Femur (tissue), 1 donor: ENCODE measurements at regions not wholly inside any gene's neighbourhood (a gene's known extent, or its start where the extent isn't known, plus 50 kb on each side); places are given as distances from the start of the nearest gene placed in this dataset.

Experiments used
- DNase-seq: peaks from one replicate; pipeline ENCODE4 v3.0.0-alpha.2; 2017

DNA sequence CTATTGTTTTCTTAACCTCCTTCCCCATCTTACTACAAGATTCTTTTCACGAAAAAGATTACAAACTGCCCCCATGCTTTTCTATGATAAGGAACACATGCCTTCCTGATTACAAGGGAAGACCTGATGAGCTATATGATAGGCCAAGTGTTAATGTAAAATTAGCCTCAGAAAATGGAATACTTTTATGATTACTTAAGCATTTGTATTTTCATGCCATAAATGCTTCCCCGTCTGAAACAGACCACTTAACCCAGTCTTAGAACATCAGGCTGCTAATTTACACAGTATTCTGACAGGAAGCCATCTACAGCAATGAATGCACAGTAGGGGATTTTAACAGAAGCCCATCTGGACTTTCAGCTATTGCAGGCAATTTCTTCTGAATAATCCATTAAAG, 274.9 kb downstream of the HAO1 start:
- no peak for DNase-seq

DNA sequence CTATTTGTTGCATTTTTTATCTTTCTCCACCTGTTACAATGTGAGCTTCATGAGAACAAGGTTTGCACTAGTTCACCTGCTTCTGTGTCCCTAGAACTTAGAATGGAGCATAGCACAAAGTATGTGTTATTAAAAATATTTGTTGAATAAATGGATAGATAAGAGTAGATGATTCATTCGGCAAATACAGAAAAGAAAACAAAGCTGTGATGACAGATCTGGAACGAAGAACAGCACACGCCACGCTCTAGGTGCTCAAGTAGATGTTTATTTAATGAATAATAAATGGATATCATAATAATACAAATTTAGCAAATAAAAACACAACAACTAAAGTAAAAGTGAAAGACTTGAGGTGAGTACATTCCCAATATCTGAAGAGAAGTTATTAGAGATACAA, 273.1 kb downstream of the HAO1 start:
- no peak for DNase-seq

DNA sequence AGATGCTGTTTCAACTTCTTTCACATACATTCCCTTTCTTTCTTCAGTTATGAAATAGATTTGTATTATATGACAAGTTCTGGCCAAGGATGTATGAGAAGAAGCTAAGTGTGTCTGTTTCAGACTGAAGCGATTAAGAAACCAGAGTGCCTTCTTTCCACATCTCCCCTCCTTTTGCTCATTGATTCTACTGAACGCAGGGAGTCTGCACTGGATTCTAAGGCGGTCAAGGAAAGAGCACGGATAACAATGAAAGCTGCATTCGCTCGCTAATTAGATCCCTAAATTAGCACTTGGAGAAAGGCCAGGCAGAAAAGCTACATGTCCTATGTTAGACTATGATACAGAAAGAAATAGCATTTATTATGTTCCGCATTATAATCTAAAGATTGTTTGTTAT, 267.7 kb downstream of the HAO1 start:
- DNase-seq = no peak

DNA sequence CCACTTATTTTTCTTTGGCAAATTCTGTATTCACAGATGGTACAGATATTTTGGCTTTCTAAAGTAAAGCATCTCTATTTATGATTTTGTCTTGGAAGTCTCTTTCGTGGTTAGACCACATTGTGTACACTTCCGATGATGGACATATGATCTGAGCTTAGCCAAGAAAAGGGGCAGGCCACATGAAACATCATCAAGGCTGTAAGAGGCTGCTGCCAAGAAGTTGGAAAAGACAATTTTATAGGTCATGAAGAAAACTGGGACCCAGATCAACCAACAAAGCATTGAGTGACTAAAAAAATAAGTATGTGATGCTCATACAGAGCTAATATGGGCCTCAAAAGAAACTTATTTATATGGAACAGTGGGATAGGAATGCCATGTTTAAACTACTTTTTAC, 266.4 kb downstream of the HAO1 start:
- DNase-seq = no peak

DNA sequence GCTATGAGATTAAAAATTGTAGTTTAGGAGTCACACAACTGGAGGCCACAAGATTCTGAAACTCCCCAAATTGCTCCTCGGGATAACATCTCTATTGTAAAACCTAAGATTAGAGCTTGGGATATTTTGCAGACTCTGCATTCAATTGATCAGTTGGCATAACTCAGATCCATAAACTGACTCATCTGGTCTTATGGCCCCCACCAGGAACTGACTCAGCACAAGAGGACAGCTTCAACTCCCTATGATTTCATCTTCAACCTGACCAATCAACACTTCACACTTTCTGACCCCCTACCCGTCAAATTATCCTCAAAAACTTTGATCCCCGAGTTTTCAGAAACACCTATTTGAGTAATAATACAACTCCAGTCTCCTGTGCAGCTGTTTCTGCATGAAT, 257.3 kb downstream of the HAO1 start:
- DNase-seq = no peak

DNA sequence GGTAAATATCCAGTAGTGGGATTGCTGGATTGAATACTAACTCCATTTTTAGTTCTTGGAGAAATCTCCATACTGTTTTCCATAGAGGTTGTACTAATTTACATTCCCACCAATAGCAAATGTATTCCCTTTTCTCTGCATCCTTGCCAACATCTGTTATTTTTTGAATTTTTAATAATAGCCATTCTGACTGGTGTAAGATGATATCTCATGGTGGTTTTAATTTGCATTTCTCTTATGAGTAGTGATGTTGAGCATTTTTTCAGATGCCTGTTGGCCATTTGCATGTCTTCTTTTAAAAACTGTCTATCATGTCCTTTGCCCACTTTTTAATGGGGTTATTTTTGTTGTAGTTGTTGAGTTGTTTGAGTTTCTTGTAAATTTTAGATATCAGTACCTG, 253.2 kb downstream of the HAO1 start:
- DNase-seq = no peak

DNA sequence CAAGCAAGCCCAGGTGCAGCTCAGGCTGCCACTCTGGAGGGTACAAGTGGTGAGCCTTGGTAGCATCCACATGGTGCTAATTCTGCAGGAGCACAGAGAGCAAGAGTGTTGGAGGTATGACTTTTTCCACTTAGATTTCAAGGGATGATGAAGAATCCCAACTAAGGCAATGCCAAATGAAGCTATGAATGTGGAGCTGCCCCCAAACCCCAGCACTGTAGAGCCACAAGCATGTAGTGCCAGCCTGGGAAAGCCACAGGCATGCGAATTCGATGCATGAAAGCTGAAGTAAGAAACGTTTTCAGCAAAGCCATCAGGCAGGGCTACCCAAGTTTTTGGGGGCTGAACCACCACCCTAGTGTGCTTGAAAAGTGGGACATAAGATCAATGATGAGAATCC, 251.1 kb downstream of the HAO1 start:
- no peak for DNase-seq

DNA sequence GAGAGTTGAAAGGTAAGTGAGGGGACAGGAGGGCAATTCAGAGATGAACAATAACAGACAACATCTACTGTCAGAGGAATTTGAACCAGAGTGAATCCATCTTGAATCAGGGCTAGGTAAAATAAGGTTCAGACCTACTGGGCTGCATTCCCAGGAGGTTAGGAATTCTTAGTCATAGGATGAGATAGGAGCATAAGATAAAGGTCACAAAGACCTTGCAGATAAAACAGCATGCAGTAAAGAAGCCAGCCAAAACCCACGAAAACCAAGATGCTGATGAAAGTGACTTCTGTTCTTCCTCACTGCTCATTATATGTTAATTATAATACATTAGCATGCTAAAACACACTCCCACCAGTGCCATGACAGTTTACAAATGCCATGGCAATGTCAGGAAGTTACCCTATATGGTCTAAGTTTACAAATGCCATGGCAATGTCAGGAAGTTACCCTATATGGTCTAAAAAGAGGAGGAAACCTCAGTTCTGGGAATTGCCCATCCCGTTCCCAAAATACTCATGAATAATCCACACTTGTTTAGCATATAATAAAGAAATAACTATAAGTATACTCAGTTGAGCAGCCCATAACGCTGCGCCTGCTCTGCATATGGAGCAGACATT, 248.5 kb downstream of the HAO1 start:
- no peak for DNase-seq

DNA sequence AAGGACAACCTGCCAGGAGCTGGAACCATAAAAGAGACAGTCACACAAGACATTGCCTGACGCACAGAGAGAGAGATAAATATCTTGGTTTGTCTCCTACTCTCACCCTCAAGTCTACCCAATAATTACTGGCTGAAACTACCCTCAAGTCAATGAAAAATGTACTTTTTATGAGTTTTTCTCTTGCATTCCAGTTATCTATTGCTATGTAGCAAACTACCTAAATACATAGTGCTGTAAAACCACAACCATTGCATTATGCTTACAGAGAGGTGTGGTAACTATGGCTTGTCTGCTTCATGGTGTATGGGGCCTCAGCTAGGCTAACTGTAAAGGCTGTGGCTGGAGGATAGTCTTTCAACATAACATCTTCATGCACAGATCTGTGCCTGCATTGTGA, 247.8 kb downstream of the HAO1 start:
- DNase-seq = no peak

DNA sequence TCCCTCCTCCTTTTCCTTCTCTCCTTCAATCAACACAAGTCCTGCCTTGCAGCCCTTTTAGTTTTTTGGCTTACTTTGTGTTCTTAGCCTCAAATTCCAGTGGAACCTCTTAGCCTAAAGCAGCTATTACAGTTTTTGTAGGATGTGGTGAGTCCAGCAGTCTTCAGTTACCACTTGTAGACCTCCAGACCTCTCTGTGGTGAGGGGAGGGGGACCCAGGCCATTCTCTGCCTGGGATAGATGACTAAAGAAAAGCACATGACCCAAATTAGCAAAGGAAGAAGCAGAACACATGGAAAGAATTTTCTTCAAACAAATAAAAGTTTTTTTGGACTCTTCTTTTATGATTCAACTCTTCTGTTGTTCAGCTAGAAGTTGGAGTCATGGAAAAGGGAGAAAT, 246.5 kb downstream of the HAO1 start:
- DNase-seq = peak; percentile 35

DNA sequence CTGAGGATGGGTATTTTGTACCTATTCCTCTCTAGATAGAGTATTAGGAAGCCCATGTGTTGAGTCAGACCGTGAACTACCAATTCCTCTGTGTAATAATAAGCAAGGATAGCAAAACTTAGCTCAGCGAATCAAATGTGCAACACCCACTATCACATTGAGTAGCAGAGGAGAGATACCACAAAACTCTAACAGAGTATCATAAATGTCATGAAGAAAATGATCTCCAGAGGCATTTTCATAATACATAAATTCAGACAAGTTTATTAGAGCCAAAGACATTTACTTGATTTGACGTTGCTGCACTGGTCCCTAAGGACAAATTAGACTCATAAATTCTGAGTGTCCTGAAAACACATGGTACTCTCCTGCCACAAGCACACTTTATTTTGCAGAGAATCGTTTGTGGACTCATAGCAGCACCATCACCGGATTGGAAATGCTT, 245.2 kb downstream of the HAO1 start:
- no peak for DNase-seq

DNA sequence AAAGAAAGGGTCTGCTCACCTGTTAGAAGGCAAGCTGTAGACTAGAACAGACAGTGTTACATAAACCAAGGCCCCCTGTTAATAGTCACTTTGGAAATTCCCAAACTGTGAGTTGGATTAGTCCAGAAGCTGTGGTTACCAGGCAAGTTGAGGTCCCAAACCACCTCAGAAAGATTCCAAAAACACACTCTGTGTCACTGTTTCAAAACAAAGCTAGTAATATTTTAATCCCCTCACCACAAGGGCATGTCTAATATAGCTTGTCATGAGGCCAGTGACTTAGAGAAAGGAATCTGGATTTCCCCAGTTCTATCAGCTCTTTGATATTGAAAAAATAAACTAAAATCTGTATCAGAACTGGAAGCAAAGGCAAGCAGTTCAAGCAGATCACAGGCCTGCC, 244.6 kb downstream of the HAO1 start:
- no peak for DNase-seq

DNA sequence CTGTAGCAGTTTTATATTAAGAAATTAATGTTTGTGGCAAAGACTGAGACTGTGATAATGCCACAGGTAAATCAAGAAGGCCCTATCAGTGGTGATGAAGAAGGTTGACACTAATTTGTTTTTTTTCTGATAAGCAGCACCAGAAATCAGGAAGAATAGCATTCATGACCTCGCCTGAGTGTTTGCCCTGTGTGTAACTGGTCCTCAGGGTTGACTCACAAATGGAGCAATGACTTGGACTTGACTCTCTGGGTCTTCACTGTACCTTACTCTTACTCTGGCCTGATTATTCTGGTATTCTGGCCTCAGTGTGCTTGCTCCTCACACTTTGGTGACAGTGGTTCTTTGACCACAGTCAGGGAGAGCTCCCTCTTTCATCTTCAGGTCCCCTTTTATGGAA, 243.9 kb downstream of the HAO1 start:
- DNase-seq = no peak

DNA sequence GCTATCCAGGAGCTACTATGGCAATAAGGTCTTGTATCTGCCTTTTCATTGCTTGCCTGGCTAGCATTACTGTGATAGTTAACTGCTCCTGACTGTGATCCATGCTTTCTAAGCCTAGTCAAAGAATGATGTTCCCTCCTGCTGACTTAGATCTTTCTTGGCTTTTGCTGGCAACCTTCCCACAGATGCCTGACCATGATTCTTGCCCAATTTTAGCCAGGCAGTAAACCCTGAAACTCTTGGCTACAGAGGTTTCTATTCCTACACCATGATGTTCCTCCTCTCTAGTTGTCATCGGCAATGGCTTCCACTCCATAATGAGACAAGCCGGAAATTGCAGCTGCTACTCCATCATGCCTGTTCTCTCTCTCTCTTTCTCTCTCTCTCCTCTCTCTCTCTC, 238.1 kb downstream of the HAO1 start:
- DNase-seq = no peak

DNA sequence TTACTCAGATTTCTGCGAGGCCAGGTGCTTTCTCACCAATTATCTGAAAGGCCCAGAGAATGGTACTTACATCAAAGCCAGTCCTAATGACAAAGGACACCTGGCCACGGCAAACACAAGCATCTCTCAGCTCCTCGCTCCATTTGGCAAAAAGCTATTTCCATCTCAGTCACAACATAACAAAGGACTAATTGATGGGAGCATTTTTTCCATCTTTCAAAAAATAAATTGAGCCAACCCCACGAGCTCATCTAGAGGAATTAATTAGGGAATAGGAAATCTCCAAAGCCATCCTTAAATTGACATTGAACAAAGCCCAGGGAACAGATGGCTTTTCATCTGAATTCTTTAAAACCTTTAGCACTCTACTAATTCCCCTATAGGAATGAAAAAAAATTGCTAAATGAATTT, 236.7 kb downstream of the HAO1 start:
- DNase-seq = no peak

DNA sequence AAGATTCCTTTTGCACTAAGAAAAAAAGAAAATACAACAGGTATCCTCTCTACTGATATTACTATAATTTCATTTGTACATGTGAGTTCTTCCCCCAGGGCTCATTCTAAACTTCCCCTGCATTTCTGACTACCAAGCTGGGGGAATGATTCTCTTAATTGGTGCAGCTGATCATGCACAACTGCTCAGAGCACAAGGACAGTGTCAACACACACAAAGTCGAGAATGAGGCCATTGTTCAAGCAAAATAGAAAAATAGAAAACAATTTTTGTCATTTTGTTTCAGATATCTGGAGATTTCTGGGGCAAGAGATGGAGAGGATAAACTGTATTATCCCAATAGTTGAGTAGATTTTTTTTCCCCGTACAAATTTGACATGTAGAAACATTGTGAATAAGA, 236.3 kb downstream of the HAO1 start:
- no peak for DNase-seq

DNA sequence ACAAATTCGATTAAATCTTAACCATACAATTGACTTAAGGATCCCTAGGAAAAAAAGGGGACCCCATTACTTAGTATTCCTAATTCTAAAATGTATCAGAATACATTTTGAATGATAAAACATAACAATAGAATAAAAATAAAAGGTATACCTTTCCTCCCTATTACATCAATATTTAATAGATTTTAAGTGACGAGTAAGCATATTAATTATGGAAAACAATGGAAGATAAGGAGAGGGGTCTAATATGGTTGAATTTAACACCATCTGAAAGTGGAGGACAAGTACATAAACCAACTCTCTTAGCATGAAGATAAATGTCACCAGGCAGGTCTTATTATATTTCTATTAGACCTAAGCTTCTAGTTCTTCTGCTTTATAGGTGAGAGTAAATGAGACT, 232.1 kb downstream of the HAO1 start:
- no peak for DNase-seq

DNA sequence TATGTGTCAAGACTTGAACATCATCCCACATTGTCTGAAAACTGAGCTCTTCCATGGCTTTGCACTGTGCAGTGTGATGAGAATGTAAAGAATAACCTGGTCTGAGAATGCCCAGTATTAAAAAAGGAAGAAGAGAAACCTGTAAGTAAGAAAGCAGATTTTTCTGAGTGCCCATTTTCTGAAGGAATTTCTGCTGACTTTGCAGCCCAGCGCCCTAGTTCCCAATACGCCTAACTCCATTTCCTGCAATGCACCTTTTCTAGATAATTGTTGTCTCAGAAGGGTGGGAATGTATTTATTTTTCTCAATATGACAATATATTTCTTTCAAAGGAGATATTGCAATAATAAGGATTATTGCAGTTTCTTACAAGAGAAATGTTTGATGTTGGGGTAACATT, 231.5 kb downstream of the HAO1 start:
- no peak for DNase-seq

DNA sequence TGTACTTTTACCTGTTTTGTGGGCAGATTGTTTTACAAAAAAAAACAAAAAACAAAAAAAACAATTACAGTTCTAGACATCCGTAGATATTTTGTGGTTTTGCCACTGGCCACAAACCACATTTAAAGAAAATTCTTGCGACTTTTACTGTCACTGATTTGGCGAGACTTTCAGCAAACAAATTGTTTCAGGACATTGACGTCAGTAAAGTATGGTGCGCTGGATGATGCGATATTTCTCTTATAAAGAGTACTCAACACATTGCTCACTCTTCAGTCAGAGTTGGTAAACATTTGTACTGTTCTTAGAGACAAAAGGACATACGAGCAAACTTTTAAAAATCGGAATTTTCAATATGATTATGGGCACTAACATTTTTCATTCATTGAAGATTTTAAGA, 229.8 kb downstream of the HAO1 start:
- DNase-seq = no peak

DNA sequence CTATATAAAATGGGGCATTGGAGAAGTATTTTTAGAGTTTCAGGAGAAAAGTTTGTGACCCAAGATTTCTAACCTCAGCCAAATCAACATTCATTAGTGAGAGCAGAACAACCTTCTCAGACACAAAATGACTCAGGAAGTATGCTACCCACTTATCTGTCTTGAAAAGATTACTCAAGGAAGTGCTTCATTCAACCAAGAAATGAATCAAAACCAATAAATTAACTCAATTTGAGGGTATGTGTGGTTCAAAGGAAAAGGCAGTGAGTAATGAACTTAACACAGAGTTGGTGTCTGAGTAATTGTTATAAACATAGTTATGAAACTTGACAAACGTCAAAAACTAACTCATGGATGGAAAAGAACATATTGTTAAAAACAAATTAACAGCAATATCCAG, 227.6 kb downstream of the HAO1 start:
- no peak for DNase-seq

DNA sequence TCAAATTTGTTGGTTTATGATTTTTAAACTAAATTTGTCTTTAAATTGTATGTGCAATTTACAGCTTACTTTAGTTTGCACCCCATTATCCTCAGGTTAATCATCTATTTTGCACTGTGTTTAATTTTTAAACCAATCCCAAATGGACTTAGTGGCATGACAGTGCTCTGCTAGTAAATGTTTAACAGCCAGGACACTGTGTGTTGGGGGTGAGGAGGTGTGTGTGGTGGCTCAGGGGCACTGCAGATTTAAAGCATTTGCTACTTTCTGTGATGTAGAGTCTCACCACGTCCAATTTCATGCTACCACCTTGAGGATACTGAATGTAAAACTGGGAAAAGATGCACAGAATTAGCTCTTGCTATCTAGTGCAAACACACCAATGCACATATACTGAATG, 225.7 kb downstream of the HAO1 start:
- no peak for DNase-seq

DNA sequence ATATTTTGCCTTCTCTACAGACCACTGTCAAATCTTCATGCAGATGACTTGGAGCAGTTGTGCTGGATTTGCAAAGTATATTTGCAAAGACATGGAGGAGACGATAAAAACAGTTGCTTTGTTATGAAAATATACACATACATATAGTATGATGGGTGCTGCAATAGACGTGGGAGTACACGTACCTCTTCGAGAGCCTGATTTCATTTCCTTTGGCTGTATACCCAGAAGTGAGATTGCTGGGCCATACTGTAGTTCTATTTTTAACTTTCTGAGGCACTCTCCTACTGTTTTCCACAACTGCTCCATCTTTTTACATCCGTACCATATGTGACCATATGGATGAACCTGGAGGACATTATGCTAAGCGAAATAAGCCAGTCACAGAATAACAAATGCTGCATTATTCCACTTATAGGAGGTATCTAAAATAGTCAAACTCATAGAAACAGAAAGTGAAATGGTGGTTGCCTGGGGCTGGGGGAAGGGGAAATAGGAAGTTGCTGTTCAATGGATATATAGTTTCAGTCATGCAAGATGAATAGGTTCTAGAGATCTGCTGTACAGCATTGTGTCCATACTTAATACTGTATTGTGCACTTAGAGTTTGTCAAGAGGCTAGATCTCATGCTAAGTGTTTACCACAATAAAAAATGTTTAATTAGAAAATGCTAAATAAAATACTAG, 223.8 kb downstream of the HAO1 start:
- DNase-seq = no peak

DNA sequence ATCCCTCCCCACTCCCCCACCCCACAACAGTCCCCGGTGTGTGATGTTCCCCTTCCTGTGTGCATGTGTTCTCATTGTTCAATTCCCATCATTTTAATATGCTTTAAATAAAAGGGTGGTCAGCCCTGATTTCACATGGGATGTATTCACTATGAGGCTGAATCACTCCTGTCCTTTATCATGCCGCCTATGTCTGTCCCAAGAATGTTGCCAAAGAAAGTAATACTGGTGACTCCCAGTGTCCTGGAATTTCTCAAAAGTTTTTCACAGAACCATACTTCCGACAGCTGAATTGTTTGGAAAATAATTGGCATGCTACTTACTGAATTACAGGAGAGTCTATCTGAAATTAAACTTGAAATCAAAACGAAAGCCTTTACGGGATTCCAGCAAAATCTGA, 217.7 kb downstream of the HAO1 start:
- no peak for DNase-seq

DNA sequence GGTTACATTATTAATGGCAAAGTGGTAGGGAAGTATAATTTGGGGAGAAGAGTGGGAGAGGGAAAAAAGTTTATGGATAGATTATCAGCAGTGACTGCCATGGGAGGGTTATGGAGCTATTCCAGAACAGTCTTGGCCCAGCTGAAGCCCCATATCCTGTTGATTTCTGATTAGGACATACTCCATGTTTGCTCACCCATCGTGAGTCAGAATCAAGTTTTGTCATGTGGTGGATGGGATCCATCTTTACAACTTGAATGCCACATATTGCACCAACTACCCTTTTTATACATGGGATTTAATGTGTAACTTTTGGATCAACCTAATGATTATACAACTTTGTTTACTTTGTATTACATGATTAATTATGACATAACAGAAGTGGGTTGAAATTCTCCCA, 217.0 kb downstream of the HAO1 start:
- DNase-seq = no peak

DNA sequence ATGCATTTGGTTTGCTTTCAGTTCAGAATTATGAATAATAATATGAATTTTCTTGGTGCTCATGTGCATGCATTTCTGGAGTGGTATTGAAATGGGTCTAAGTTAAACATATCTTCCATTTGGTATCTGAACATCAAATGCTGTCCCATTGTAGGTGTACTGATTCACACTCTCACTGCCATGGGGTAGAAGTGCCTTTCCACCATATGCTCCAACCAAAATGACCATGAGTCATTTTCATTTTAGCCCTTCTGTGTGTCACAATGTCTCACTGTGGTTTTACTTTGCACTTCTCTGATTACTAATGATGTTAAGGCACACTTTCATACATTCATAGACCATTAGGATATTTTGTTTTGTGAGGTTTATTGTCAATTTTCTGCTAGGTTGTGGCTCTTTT, 211.9 kb downstream of the HAO1 start:
- no peak for DNase-seq
